ENCODE measurements at regions not wholly inside any gene's neighbourhood (a gene's known extent, or its start where the extent isn't known, plus 50 kb on each side); places are given as distances from the start of the nearest gene placed in this dataset.

- TF ChIP-seq, protein P1, sequence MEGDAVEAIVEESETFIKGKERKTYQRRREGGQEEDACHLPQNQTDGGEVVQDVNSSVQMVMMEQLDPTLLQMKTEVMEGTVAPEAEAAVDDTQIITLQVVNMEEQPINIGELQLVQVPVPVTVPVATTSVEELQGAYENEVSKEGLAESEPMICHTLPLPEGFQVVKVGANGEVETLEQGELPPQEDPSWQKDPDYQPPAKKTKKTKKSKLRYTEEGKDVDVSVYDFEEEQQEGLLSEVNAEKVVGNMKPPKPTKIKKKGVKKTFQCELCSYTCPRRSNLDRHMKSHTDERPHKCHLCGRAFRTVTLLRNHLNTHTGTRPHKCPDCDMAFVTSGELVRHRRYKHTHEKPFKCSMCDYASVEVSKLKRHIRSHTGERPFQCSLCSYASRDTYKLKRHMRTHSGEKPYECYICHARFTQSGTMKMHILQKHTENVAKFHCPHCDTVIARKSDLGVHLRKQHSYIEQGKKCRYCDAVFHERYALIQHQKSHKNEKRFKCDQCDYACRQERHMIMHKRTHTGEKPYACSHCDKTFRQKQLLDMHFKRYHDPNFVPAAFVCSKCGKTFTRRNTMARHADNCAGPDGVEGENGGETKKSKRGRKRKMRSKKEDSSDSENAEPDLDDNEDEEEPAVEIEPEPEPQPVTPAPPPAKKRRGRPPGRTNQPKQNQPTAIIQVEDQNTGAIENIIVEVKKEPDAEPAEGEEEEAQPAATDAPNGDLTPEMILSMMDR (IDR thresholded peaks at IDR 0.05): no peak
- no peak for TF ChIP-seq POLR2A (IDR thresholded peaks at IDR 0.05)
Measured at GRCh38 chr3:28172748-28173147, 68.7 kb upstream of the CMC1 start.

Data from uterus (tissue), 2 donors.